MM.1S (cell line): ENCODE measurements at regions not wholly inside any gene's neighbourhood (a gene's known extent, or its start where the extent isn't known, plus 50 kb on each side); places are given as distances from the start of the nearest gene placed in this dataset.

Experiments used
- DNase-seq: peaks from one replicate; pipeline ENCODE4 v3.0.0-alpha.2; 2015
- H2AFZ ChIP-seq: fragments of 300-600 bp; sonication (generic); 2 replicates; pipeline ENCODE4 v1.6.0; 2016; ENCODE audit warnings: antibody characterized with exemption, low read length
- H3F3A ChIP-seq: fragments of 300-600 bp; sonication (generic); 2 replicates; pipeline ENCODE4 v1.6.1; 2016; ENCODE audit warnings: mild to moderate bottlenecking, antibody characterized with exemption, low read length, moderate library complexity, mixed read lengths; ENCODE audit not compliant: insufficient read depth
- H3K27ac ChIP-seq: fragments of 300-600 bp; sonication (generic); 2 replicates; pipeline ENCODE4 v1.5.1; 2016; ENCODE audit warnings: mild to moderate bottlenecking, low read length
- H3K27me3 ChIP-seq: fragments of 300-600 bp; sonication (generic); replicated peaks from 2 replicates; pipeline ENCODE4 v1.6.0; 2016; ENCODE audit warnings: low read length; ENCODE audit not compliant: insufficient read depth
- H3K36me3 ChIP-seq: fragments of 300-600 bp; sonication (generic); replicated peaks from 2 replicates; pipeline ENCODE4 v1.6.1; 2016; ENCODE audit warnings: mild to moderate bottlenecking, low read length, mixed read lengths; ENCODE audit not compliant: insufficient read depth
- H3K4me1 ChIP-seq: fragments of 300-600 bp; sonication (generic); 2 replicates; pipeline ENCODE4 v1.6.1; 2016; ENCODE audit warnings: low read length, mixed read lengths
- H3K4me2 ChIP-seq: fragments of 300-600 bp; sonication (generic); 2 replicates; pipeline ENCODE4 v1.6.0; 2016; ENCODE audit warnings: low read depth, low read length
- H3K4me3 ChIP-seq: fragments of 300-600 bp; sonication (generic); 2 replicates; pipeline ENCODE4 v1.5.1; 2016; ENCODE audit warnings: low read length, mixed read lengths
- H3K79me2 ChIP-seq: fragments of 300-600 bp; sonication (generic); 2 replicates; pipeline ENCODE4 v1.6.1; 2016; ENCODE audit warnings: mixed run types, low read length, mixed read lengths
- H3K9ac ChIP-seq: fragments of 300-600 bp; sonication (generic); 2 replicates; pipeline ENCODE4 v1.6.1; 2016; ENCODE audit warnings: low read length, mixed read lengths
- H3K9me2 ChIP-seq: fragments of 300-600 bp; sonication (generic); replicated peaks from 2 replicates; pipeline ENCODE4 v1.6.1; 2016; ENCODE audit warnings: mild to moderate bottlenecking, low read length, mixed read lengths; ENCODE audit not compliant: insufficient read depth
- H3K9me3 ChIP-seq: fragments of 300-600 bp; sonication (generic); replicated peaks from 2 replicates; pipeline ENCODE4 v1.6.1; 2016; ENCODE audit warnings: mild to moderate bottlenecking, low read length, mixed read lengths; ENCODE audit not compliant: insufficient read depth
- H4K20me1 ChIP-seq: fragments of 300-600 bp; sonication (generic); 2 replicates; pipeline ENCODE4 v1.6.1; 2016; ENCODE audit warnings: mild to moderate bottlenecking, low read length, moderate library complexity, mixed read lengths; ENCODE audit not compliant: insufficient read depth
- CTCF ChIP-seq: fragments of 300-600 bp; sonication (generic); IDR thresholded peaks from 2 replicates; pipeline ENCODE4 v1.5.1; 2016; ENCODE audit warnings: antibody characterized with exemption, low read length, mixed read lengths
- EZH2 ChIP-seq: fragments of 300-600 bp; sonication (generic); optimal IDR thresholded peaks from 2 replicates; pipeline ENCODE3; 2017; ENCODE audit warnings: low read depth, mild to moderate bottlenecking, antibody characterized with exemption, low read length, mixed read lengths
- EZH2phosphoT487 ChIP-seq: fragments of 300-600 bp; sonication (generic); IDR thresholded peaks from 2 replicates; pipeline ENCODE4 v1.6.1; 2018; ENCODE audit warnings: antibody characterized with exemption, low read length

DNA sequence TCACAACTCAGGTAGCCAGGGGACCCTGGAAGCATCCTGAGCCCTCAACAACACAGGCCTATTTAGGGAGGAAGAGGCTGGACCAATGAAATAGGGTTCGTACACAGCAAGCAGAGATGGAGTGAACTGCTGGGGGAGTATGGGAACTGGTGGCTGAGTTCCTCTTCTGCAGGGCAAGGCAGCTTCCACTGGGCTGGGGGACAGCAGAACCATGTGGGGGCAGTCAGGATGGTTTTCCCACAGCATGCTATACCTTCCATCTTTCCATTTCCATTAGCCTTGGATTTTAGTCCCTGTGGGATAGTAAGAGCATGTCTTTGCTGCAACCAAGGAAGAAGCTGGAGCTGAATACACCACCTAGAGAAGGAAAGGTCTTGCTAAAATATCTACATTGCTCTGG, 370.6 kb downstream of the CCSER2 start:
- H3K79me2 ChIP-seq: no peaks in the 10 kb centered on the region
- no peaks in the 10 kb centered on the region for H4K20me1 ChIP-seq
- no peak overlapping the region for H2AFZ ChIP-seq
- TF ChIP-seq EZH2phosphoT487 (no peak), EZH2 (no peak), CTCF (no peak)
- H3K4me3 ChIP-seq: no peak overlapping the region
- H3K9me3 ChIP-seq: no peaks in the 10 kb centered on the region
- no peak overlapping the region for H3K27ac ChIP-seq
- DNase-seq: no peak
- no peaks in the 10 kb centered on the region for H3K4me1 ChIP-seq
- H3F3A ChIP-seq: no peaks in the 10 kb centered on the region
- H3K9me2 ChIP-seq: no peaks in the 10 kb centered on the region
- H3K9ac ChIP-seq: no peak overlapping the region
- no peaks in the 10 kb centered on the region for H3K27me3 ChIP-seq
- H3K36me3 ChIP-seq: no peaks in the 10 kb centered on the region
- no peak overlapping the region for H3K4me2 ChIP-seq

- H3K9me3 ChIP-seq: no peaks in the 10 kb centered on the region
- no peaks in the 10 kb centered on the region for H3K27me3 ChIP-seq
- no peak for DNase-seq
- H3F3A ChIP-seq: no peaks in the 10 kb centered on the region
- no peak overlapping the region for H3K4me3 ChIP-seq
- no peak overlapping the region for H3K4me2 ChIP-seq
- no peaks in the 10 kb centered on the region for H3K36me3 ChIP-seq
- no peaks in the 10 kb centered on the region for H3K79me2 ChIP-seq
- H4K20me1 ChIP-seq: no peaks in the 10 kb centered on the region
- no peaks in the 10 kb centered on the region for H3K4me1 ChIP-seq
- H3K27ac ChIP-seq: no peak overlapping the region
- TF ChIP-seq EZH2: no peak
- TF ChIP-seq EZH2phosphoT487: no peak
- TF ChIP-seq CTCF: no peak
- no peak overlapping the region for H2AFZ ChIP-seq
- H3K9me2 ChIP-seq: no peaks in the 10 kb centered on the region
- no peak overlapping the region for H3K9ac ChIP-seq
Measured at GRCh38 chr10:84700668-84701369, 372.4 kb downstream of the CCSER2 start.

DNA sequence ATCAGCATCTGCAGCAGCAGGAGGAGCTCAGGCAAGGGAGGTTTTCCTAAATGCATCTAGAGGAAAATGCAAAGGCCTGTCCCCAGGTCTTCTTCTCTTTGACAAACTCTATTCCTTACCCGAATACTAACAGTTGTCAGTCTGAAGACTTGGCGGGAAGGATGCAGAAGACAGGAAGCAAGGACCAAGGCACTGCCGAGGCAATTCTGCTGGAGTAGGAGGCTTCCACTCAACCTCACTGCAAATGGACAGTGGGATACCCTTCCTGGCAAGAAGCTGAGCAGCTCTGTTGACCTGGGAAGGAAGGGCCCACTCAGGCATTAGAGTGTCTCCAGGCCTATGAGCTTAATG, 373.0 kb downstream of the CCSER2 start:
- H2AFZ ChIP-seq: no peak overlapping the region
- no peaks in the 10 kb centered on the region for H3K27me3 ChIP-seq
- no peak overlapping the region for H3K4me3 ChIP-seq
- no peaks in the 10 kb centered on the region for H3K79me2 ChIP-seq
- no peak overlapping the region for H3K4me2 ChIP-seq
- no peaks in the 10 kb centered on the region for H3K9me2 ChIP-seq
- H3K9me3 ChIP-seq: no peaks in the 10 kb centered on the region
- no peak for TF ChIP-seq EZH2phosphoT487
- TF ChIP-seq CTCF: no peak
- TF ChIP-seq EZH2: no peak
- no peaks in the 10 kb centered on the region for H3F3A ChIP-seq
- H3K4me1 ChIP-seq: no peaks in the 10 kb centered on the region
- H3K27ac ChIP-seq: no peak overlapping the region
- H4K20me1 ChIP-seq: no peaks in the 10 kb centered on the region
- H3K36me3 ChIP-seq: no peaks in the 10 kb centered on the region
- DNase-seq: no peak
- H3K9ac ChIP-seq: no peak overlapping the region
